IMR-90 (cell line): ENCODE measurements at regions not wholly inside any gene's neighbourhood (a gene's known extent, or its start where the extent isn't known, plus 50 kb on each side); places are given as distances from the start of the nearest gene placed in this dataset.

ENCODE experiments used
- ATAC-seq: fragments of 200-7000 bp; cut with Tn5 transposase; 2 replicates; pipeline ENCODE4 v1.9.1; 2020; ENCODE audit warnings: low read depth, mild to moderate bottlenecking, moderate library complexity
- BruUV-seq: library from RNA; stranded (reverse); fragments of 400-500 nt; replicated peaks from 2 replicates; lab custom pipeline; 2021; lab: Mats Ljungman, UMichigan
- CTCF ChIA-PET: fragments of 300-600 bp; formaldehyde crosslinking; extraction: SDS; loops from one replicate; lab custom pipeline; 2021; ENCODE audit warnings: antibody characterized with exemption; lab: Yijun Ruan, JAX
- POLR2A ChIA-PET: fragments of 300-600 bp; sonication (Branson Sonifier 250); formaldehyde crosslinking; loops from one replicate; lab custom pipeline; 2022; ENCODE audit warnings: antibody characterized with exemption; ENCODE audit not compliant: unreplicated experiment; lab: Charles Lee
- DNase-seq: peaks from one replicate; pipeline ENCODE4 v3.0.0; 2013
- H2AFZ ChIP-seq: replicated peaks from 2 replicates; pipeline ENCODE3; 2013; ENCODE audit warnings: low read length, mild to moderate bottlenecking; ENCODE audit not compliant: poor library complexity
- H2AK5ac ChIP-seq: 2 replicates; pipeline ENCODE4 v1.6.1; 2013; ENCODE audit warnings: low read depth, low read length, inconsistent platforms
- H2AK9ac ChIP-seq: replicated peaks from 2 replicates; pipeline ENCODE3; 2013; ENCODE audit warnings: mild to moderate bottlenecking, low read depth, low read length, moderate library complexity; ENCODE audit not compliant: poor library complexity
- H2BK120ac ChIP-seq: 2 replicates; pipeline ENCODE4 v1.6.1; 2013; ENCODE audit warnings: low read depth, low read length, inconsistent platforms
- H2BK15ac ChIP-seq: 3 replicates; pipeline ENCODE4 v1.6.1; 2013; ENCODE audit warnings: low read depth, low read length, inconsistent platforms
- H2BK20ac ChIP-seq: 2 replicates; pipeline ENCODE4 v1.6.1; 2013; ENCODE audit warnings: low read depth, mild to moderate bottlenecking, inconsistent platforms, low read length, moderate library complexity
- H2BK5ac ChIP-seq: 2 replicates; pipeline ENCODE4 v1.6.1; 2013; ENCODE audit warnings: mild to moderate bottlenecking, low read depth, low read length, inconsistent platforms; ENCODE audit not compliant: poor library complexity, severe bottlenecking
- H3K14ac ChIP-seq: replicated peaks from 2 replicates; pipeline ENCODE4 v1.6.1; 2013; ENCODE audit warnings: low read depth, low read length, inconsistent platforms
- H3K18ac ChIP-seq: 2 replicates; pipeline ENCODE4 v1.6.1; 2013; ENCODE audit warnings: low read depth, low read length, control low read depth
- H3K23ac ChIP-seq: 2 replicates; pipeline ENCODE4 v1.6.1; 2013; ENCODE audit warnings: low read depth, low read length, inconsistent platforms
- H3K27ac ChIP-seq: 2 replicates; pipeline ENCODE4 v1.5.1; 2013; ENCODE audit warnings: mild to moderate bottlenecking, control low read depth, low read length; ENCODE audit not compliant: insufficient read depth
- H3K27me3 ChIP-seq: 2 replicates; pipeline ENCODE4 v1.6.1; 2013; ENCODE audit warnings: low read length; ENCODE audit not compliant: control insufficient read depth, insufficient read depth
- H3K36me3 ChIP-seq: 2 replicates; pipeline ENCODE4 v1.6.1; 2013; ENCODE audit warnings: low read length, mixed read lengths; ENCODE audit not compliant: control insufficient read depth, insufficient read depth
- H3K4ac ChIP-seq: 2 replicates; pipeline ENCODE4 v1.6.1; 2013; ENCODE audit warnings: low read depth, low read length, inconsistent platforms
- H3K4me1 ChIP-seq: 2 replicates; pipeline ENCODE4 v1.6.1; 2013; ENCODE audit warnings: low read length, mixed read lengths; ENCODE audit not compliant: control insufficient read depth, insufficient read depth
- H3K4me2 ChIP-seq: 2 replicates; pipeline ENCODE4 v1.6.1; 2013; ENCODE audit warnings: low read depth, mild to moderate bottlenecking, control low read depth, low read length, moderate library complexity
- H3K4me3 ChIP-seq: 2 replicates; pipeline ENCODE4 v1.5.1; 2013; ENCODE audit warnings: low read depth, mild to moderate bottlenecking, control low read depth, low read length, moderate library complexity; ENCODE audit not compliant: insufficient read depth
- H3K56ac ChIP-seq: 2 replicates; pipeline ENCODE4 v1.6.1; 2013; ENCODE audit warnings: low read length, inconsistent platforms; ENCODE audit not compliant: insufficient read depth; ENCODE audit errors: extremely low read depth
- H3K79me1 ChIP-seq, 2 experiments: 2 replicates each; pipeline ENCODE4 v1.6.1; 2013; ENCODE audit warnings: low read length in 2 of 2, inconsistent platforms in 1 of 2, low read depth in 1 of 2
- H3K9ac ChIP-seq: 2 replicates; pipeline ENCODE4 v1.6.1; 2013; ENCODE audit warnings: low read depth, low read length, control low read depth
- H3K9me1 ChIP-seq: 2 replicates; pipeline ENCODE4 v1.6.1; 2013; ENCODE audit warnings: low read length, inconsistent platforms; ENCODE audit not compliant: insufficient read depth
- H3K9me3 ChIP-seq: 2 replicates; pipeline ENCODE4 v1.6.1; 2013; ENCODE audit warnings: low read length; ENCODE audit not compliant: control insufficient read depth, insufficient read depth
- H4K20me1 ChIP-seq: 2 replicates; pipeline ENCODE4 v1.6.1; 2013; ENCODE audit warnings: low read length, inconsistent platforms; ENCODE audit not compliant: insufficient read depth
- H4K5ac ChIP-seq: 2 replicates; pipeline ENCODE4 v1.6.1; 2013; ENCODE audit warnings: mild to moderate bottlenecking, low read depth, low read length, control low read depth
- H4K8ac ChIP-seq, 2 experiments: 2 replicates each; pipeline ENCODE4 v1.6.1; 2013; ENCODE audit warnings: low read depth in 2 of 2, low read length in 2 of 2, control low read depth in 1 of 2, inconsistent platforms in 1 of 2
- H4K91ac ChIP-seq: 2 replicates; pipeline ENCODE4 v1.6.1; 2013; ENCODE audit warnings: low read depth, low read length, inconsistent platforms; ENCODE audit not compliant: insufficient read depth
- CEBPB ChIP-seq: IDR thresholded peaks from 2 replicates; pipeline ENCODE4 v1.6.1; 2012; ENCODE audit warnings: low read depth, low read length, improper control_type of control experiment
- FOS ChIP-seq: fragments of 150-350 bp; IDR thresholded peaks from 2 replicates; pipeline ENCODE4 v1.6.1; 2016; ENCODE audit warnings: low read depth, low read length
- MAZ ChIP-seq: IDR thresholded peaks from 2 replicates; pipeline ENCODE4 v1.6.1; 2012; ENCODE audit warnings: low read depth, mild to moderate bottlenecking, low read length, improper control_type of control experiment, moderate library complexity, borderline replicate concordance
- RCOR1 ChIP-seq: IDR thresholded peaks from 2 replicates; pipeline ENCODE4 v1.6.1; 2012; ENCODE audit warnings: mild to moderate bottlenecking, low read length, improper control_type of control experiment; ENCODE audit not compliant: insufficient replicate concordance
- SMC3 ChIP-seq: fragments of 150-350 bp; IDR thresholded peaks from 2 replicates; pipeline ENCODE4 v1.6.1; 2016; ENCODE audit warnings: low read depth, mild to moderate bottlenecking, antibody characterized with exemption, low read length, moderate library complexity
- WGBS, 2 experiments: methylation state at CpG; one replicate each; pipeline versions ENCODE4 v1.1.5 to v1.1.7; 2013; ENCODE audit warnings: missing lambda C conversion rate in 2 of 2; ENCODE audit not compliant: insufficient read length in 1 of 2; ENCODE audit errors: extremely low coverage in 2 of 2; 5-methylcytosine and 5-hydroxymethylcytosine counted together
- dilution Hi-C: fragments of 300-500 bp; cut with HindIII; formaldehyde crosslinking; loops from one replicate; pipeline ENCODE4 v1.14.3; 2018; ENCODE audit warnings: low sequenced_read_pairs; ENCODE audit not compliant: unreplicated experiment
- in situ Hi-C: fragments of 300-500 bp; cut with MboI; formaldehyde crosslinking; loops from 3 replicates; pipeline ENCODE4 v1.14.3; 2019; ENCODE audit warnings: low sequenced_read_pairs, inconsistent platforms, mixed read lengths
- intact Hi-C: fragments of 100-400 bp; cut with micrococcal nuclease; formaldehyde crosslinking; loops from 2 replicates; pipeline ENCODE4 v1.10.0; 2022
- TF ChIP-seq, protein P1 (sequence below): fragments of 150-350 bp; IDR thresholded peaks from 2 replicates; pipeline ENCODE4 v1.6.1; 2017; ENCODE audit warnings: mild to moderate bottlenecking, antibody characterized with exemption, low read length, low read depth

DNA sequence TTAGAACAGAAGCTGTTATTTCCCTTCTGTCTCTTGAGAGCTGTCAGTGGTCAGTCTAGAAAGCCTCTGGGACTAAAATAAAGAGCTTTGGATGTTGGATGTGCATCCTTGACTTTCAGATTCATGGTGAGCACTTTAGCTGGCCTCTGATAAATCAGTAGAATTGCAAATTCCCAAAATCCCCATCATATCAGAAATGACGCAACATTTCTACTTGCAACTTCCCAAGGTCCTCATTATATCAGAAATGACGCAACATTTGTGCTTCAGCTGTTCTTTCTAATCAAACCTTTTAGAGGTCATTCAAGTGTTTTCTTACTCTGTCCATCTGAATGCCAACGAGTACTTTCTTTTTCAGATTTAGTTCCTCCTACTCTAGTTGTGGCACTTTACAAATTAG lies 167.3 kb upstream of the MOCS2 start:
- Histone ChIP-seq H2BK15ac (no peak overlapping the region), H2BK20ac (no peak overlapping the region), H3K79me1 (no peaks in the 10 kb centered on the region), H3K36me3 (no peaks in the 10 kb centered on the region), H3K23ac (no peak overlapping the region), H3K56ac (no peak overlapping the region), H3K4me3 (no peak overlapping the region), H3K18ac (no peak overlapping the region), H3K27me3 (no peaks in the 10 kb centered on the region), H2BK5ac (no peak overlapping the region), H3K9me3 (no peaks in the 10 kb centered on the region), H2AK9ac (no peak overlapping the region), H3K9me1 (no peaks in the 10 kb centered on the region), H3K4me2 (no peak overlapping the region), H2BK120ac (no peak overlapping the region), H4K20me1 (no peaks in the 10 kb centered on the region), H2AFZ (no peak overlapping the region), H4K8ac (no peak overlapping the region), H4K5ac (no peak overlapping the region), H4K91ac (no peak overlapping the region), H2AK5ac (no peak overlapping the region), H3K4me1 (no peaks in the 10 kb centered on the region), H3K9ac (no peak overlapping the region), H3K27ac (no peak overlapping the region), H3K14ac (no peak overlapping the region), H3K4ac (no peak overlapping the region)
- in situ Hi-C loops (no loop called here), dilution Hi-C loops (no loop called here), intact Hi-C loops (no loop called here)
- CTCF ChIA-PET, result interaction anchor here (1.6 kb wide), 1 partner anchor 14 kb away, joined by 5 read pairs; no protein-coding TSS in a partner anchor
- DNase-seq (peak; percentile 54), ATAC-seq (no peak)
- POLR2A ChIA-PET, result no interaction called here
- TF ChIP-seq RCOR1 (no peak), CEBPB (peak; percentile 94), SMC3 (no peak), MAZ (no peak), FOS (no peak)
- TF ChIP-seq, protein P1, sequence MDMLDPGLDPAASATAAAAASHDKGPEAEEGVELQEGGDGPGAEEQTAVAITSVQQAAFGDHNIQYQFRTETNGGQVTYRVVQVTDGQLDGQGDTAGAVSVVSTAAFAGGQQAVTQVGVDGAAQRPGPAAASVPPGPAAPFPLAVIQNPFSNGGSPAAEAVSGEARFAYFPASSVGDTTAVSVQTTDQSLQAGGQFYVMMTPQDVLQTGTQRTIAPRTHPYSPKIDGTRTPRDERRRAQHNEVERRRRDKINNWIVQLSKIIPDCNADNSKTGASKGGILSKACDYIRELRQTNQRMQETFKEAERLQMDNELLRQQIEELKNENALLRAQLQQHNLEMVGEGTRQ, result no peak
- 82% methylated on average over 2 of the region's 3 CpGs; no CpG with 5 or more reads in 1 of the 2 experiments for WGBS, 2 experiments
- no TSS peak for BruUV-seq
